GM12878 (cell line): ENCODE measurements at regions not wholly inside any gene's neighbourhood (a gene's known extent, or its start where the extent isn't known, plus 50 kb on each side); places are given as distances from the start of the nearest gene placed in this dataset.

Source experiments
- ATAC-seq: fragments of 200-7000 bp; cut with Tn5 transposase; 3 replicates; pipeline ENCODE4 v1.9.1; 2020; ENCODE audit warnings: mild to moderate bottlenecking, moderate library complexity
- BruUV-seq: library from RNA; stranded (reverse); fragments of 400-500 nt; replicated peaks from 2 replicates; lab custom pipeline; 2021; lab: Mats Ljungman, UMichigan
- CTCF ChIA-PET: fragments of 300-600 bp; sonication (Branson Sonifier 250); formaldehyde crosslinking; extraction: SDS; loops from one replicate; lab custom pipeline; 2021; ENCODE audit warnings: inconsistent platforms; lab: Yijun Ruan, JAX
- POLR2A ChIA-PET: fragments of 350-600 bp; formaldehyde crosslinking; extraction: SDS; loops from one replicate; lab custom pipeline; 2021; ENCODE audit warnings: inconsistent platforms; lab: Charles Lee
- RAD21 ChIA-PET: fragments of 300-600 bp; sonication (Branson Sonifier 250); formaldehyde crosslinking; loops from one replicate; lab custom pipeline; 2023; ENCODE audit warnings: antibody characterized with exemption; ENCODE audit not compliant: unreplicated experiment; lab: Charles Lee
- SMC1A ChIA-PET: fragments of 300-600 bp; sonication (Branson Sonifier 250); formaldehyde crosslinking; loops from one replicate; lab custom pipeline; 2023; ENCODE audit not compliant: unreplicated experiment, uncharacterized antibody; lab: Charles Lee
- DNase-seq: peaks from one replicate; pipeline ENCODE4 v3.0.0-alpha.2; 2011; ENCODE audit warnings: low read depth, low spot score
- FAIRE-seq: peaks from 3 replicates; lab custom pipeline; 2011; peaks lifted over from hg19 to GRCh38; lab: Jason Lieb, UNC
- H2AFZ ChIP-seq: 2 replicates; pipeline ENCODE4 v1.6.0; 2011; ENCODE audit warnings: low read depth, low read length, control low read depth; ENCODE audit not compliant: control insufficient read depth
- H3K27ac ChIP-seq: 2 replicates; pipeline ENCODE4 v1.5.1; 2011; ENCODE audit warnings: control low read depth; ENCODE audit not compliant: control insufficient read depth, insufficient read depth
- H3K27me3 ChIP-seq, 2 experiments: replicated peaks in 1 of 2; 2 replicates each; pipeline versions ENCODE4 v1.6.0 to v1.6.1; 2011; ENCODE audit warnings: low read length in 1 of 2; ENCODE audit not compliant: control insufficient read depth in 2 of 2, insufficient read depth in 2 of 2
- H3K36me3 ChIP-seq, 2 experiments: 2 replicates each; pipeline ENCODE4 v1.5.1; 2011; ENCODE audit warnings: low read length in 1 of 2; ENCODE audit not compliant: control insufficient read depth in 2 of 2, insufficient read depth in 2 of 2
- H3K4me1 ChIP-seq: 2 replicates; pipeline ENCODE4 v1.6.1; 2011; ENCODE audit warnings: mild to moderate bottlenecking, low read length, moderate library complexity, mixed read lengths; ENCODE audit not compliant: control insufficient read depth, insufficient read depth
- H3K4me2 ChIP-seq: 2 replicates; pipeline ENCODE4 v1.6.0; 2011; ENCODE audit warnings: control low read depth; ENCODE audit not compliant: control insufficient read depth, insufficient read depth
- H3K4me3 ChIP-seq: fragments of 200-600 bp; sonication (generic); 2 replicates; pipeline ENCODE4 v1.5.1; 2016
- H3K79me2 ChIP-seq: 2 replicates; pipeline ENCODE4 v1.6.0; 2011; ENCODE audit warnings: low read length; ENCODE audit not compliant: control insufficient read depth, insufficient read depth
- H3K9ac ChIP-seq: 2 replicates; pipeline ENCODE4 v1.8.0; 2011; ENCODE audit warnings: low read length, control low read depth, mixed read lengths; ENCODE audit not compliant: control insufficient read depth, insufficient read depth
- H3K9me3 ChIP-seq: replicated peaks from 3 replicates; pipeline ENCODE4 v1.5.1; 2011; ENCODE audit warnings: mild to moderate bottlenecking, low read length; ENCODE audit not compliant: control insufficient read depth, insufficient read depth
- H4K20me1 ChIP-seq: 2 replicates; pipeline ENCODE4 v1.6.0; 2011; ENCODE audit not compliant: control insufficient read depth, insufficient read depth
- CEBPZ ChIP-seq: fragments of 150-350 bp; IDR thresholded peaks from 2 replicates; pipeline ENCODE4 v1.6.1; 2016; ENCODE audit warnings: low read depth, low read length
- CREM ChIP-seq: IDR thresholded peaks from 2 replicates; pipeline ENCODE4 v1.6.1; 2014; ENCODE audit warnings: antibody characterized with exemption, low read depth
- ETV6 ChIP-seq, 2 experiments: fragments of 450-650 bp in 1 of 2; IDR thresholded peaks in 1 of 2; conservative IDR thresholded peaks in 1 of 2; 2 replicates each; pipeline ENCODE4 v1.6.1; 2014; ENCODE audit warnings: antibody characterized with exemption in 1 of 2, borderline replicate concordance in 1 of 2, low read depth in 1 of 2, mild to moderate bottlenecking in 1 of 2, moderate library complexity in 1 of 2
- FOXK2 ChIP-seq: fragments of 450-650 bp; IDR thresholded peaks from 2 replicates; pipeline ENCODE4 v1.6.1; 2017; ENCODE audit warnings: mild to moderate bottlenecking, moderate library complexity
- HCFC1 ChIP-seq: fragments of 150-350 bp; IDR thresholded peaks from 2 replicates; pipeline ENCODE4 v1.6.1; 2014; ENCODE audit warnings: low read length
- JUNB ChIP-seq: IDR thresholded peaks from 2 replicates; pipeline ENCODE4 v1.6.1; 2016; ENCODE audit warnings: antibody characterized with exemption, mild to moderate bottlenecking
- MEF2B ChIP-seq: fragments of 450-650 bp; IDR thresholded peaks from 2 replicates; pipeline ENCODE4 v1.6.1; 2018; ENCODE audit warnings: mild to moderate bottlenecking, moderate library complexity; ENCODE audit not compliant: partially characterized antibody, poor library complexity, severe bottlenecking
- MYB ChIP-seq: fragments of 150-350 bp; IDR thresholded peaks from 2 replicates; pipeline ENCODE4 v1.6.1; 2014; ENCODE audit warnings: mild to moderate bottlenecking, low read depth, low read length, borderline replicate concordance
- NBN ChIP-seq: fragments of 450-650 bp; IDR thresholded peaks from 2 replicates; pipeline ENCODE4 v1.6.1; 2016
- TARDBP ChIP-seq: IDR thresholded peaks from 2 replicates; pipeline ENCODE4 v1.6.1; 2016; ENCODE audit warnings: borderline replicate concordance
- ZZZ3 ChIP-seq: IDR thresholded peaks from 2 replicates; pipeline ENCODE4 v1.6.1; 2011; ENCODE audit warnings: low read depth; ENCODE audit not compliant: control insufficient read depth, insufficient read length
- WGBS: methylation state at CpG from one replicate; pipeline ENCODE4 v1.1.6; 2016; ENCODE audit warnings: low lambda C conversion rate; ENCODE audit not compliant: insufficient replicate concordance, insufficient coverage; ENCODE audit errors: missing lambda C conversion rate; 5-methylcytosine and 5-hydroxymethylcytosine counted together
- in situ Hi-C: fragments of 300-500 bp; cut with MboI; formaldehyde crosslinking; loops from 9 replicates; pipeline ENCODE4 v1.14.3; 2018; ENCODE audit warnings: mixed read lengths
- intact Hi-C: fragments of 100-400 bp; cut with micrococcal nuclease; formaldehyde crosslinking; loops from one replicate; pipeline ENCODE4 v1.14.2; 2022; ENCODE audit not compliant: unreplicated experiment
- TF ChIP-seq, protein P1 (sequence below): fragments of 450-650 bp; IDR thresholded peaks from 2 replicates; pipeline ENCODE4 v1.6.1; 2017; ENCODE audit warnings: mild to moderate bottlenecking
- TF ChIP-seq, protein P2 (sequence below): IDR thresholded peaks from 2 replicates; pipeline ENCODE4 v1.6.1; 2011; ENCODE audit warnings: borderline replicate concordance, low read depth, mild to moderate bottlenecking, moderate library complexity, mixed read lengths, low read length; ENCODE audit not compliant: insufficient read depth; ENCODE audit errors: extremely low read length
- TF ChIP-seq, protein P3 (sequence below): IDR thresholded peaks from 2 replicates; pipeline ENCODE4 v1.6.1; 2012; ENCODE audit warnings: low read depth, low read length, improper control_type of control experiment
- TF ChIP-seq, protein P4 (sequence below): fragments of 450-650 bp; IDR thresholded peaks from 2 replicates; pipeline ENCODE4 v1.6.1; 2014; ENCODE audit warnings: mild to moderate bottlenecking

DNA sequence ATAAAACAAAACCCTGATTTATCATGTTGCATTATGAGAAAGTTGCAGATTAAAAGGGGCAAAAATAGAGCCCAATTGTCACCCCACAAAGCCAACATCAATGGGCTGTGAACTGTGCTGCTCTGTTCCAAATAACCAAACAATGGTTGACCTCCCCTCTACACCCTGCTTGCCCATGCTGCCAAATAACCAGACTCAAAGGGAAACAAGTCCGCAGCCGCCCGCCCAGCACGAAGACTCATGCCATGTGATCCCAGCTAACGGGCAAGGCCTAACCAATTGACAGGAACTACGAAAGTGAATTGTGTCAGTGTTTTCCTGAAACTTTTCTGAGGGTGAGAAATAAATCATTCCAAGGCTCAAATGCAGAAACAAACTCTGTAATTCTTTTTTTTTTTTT, 97.9 kb upstream of the RIOK3 start:
- intact Hi-C loops (loop anchor here (5.0 kb wide), 2 partner anchors 48 to 558 kb away; no protein-coding TSS in a partner anchor), in situ Hi-C loops (loop anchor here (5.0 kb wide), 2 partner anchors 118 to 223 kb away; no protein-coding TSS in a partner anchor)
- 100% methylated on average over 6 of the region's 6 CpGs for WGBS
- Histone ChIP-seq H3K36me3 (no peaks in the 10 kb centered on the region; a peak in 1 of 4 replicates), H3K27ac (no peak overlapping the region), H3K79me2 (peaks cover 1% of the 10 kb centered on the region), H4K20me1 (no peaks in the 10 kb centered on the region), H3K9me3 (peaks cover 1% of the 10 kb centered on the region; the same call in 2 of the 3 replicates), H3K4me1 (peaks cover 21% of the 10 kb centered on the region), H3K9ac (no peak overlapping the region), H3K27me3 (no peaks in the 10 kb centered on the region), H3K4me2 (no peak overlapping the region), H3K4me3 (no peak overlapping the region), H2AFZ (no peak overlapping the region)
- no TSS peak for BruUV-seq
- ATAC-seq (no peak), FAIRE-seq (no peak), DNase-seq (no peak)
- RAD21 ChIA-PET, result interaction anchor here (1.0 to 1.6 kb wide), 4 partner anchors 10 to 131 kb away, joined by 3 to 6 read pairs (median 4); no protein-coding TSS in a partner anchor
- SMC1A ChIA-PET, result interaction anchor here (0.6 to 7.4 kb wide), 8 partner anchors 113 to 306 kb away, joined by 3 to 78 read pairs (median 4); no protein-coding TSS in a partner anchor
- CTCF ChIA-PET, result interaction anchor here (1.0 to 1.1 kb wide), 2 partner anchors 217 to 225 kb away, joined by 3 read pairs; no protein-coding TSS in a partner anchor
- POLR2A ChIA-PET, result interaction anchor here (0.6 to 2.0 kb wide), 4 partner anchors 93 to 699 kb away, joined by 3 to 7 read pairs (median 4); no protein-coding TSS in a partner anchor
- no peak for TF ChIP-seq FOXK2
- TF ChIP-seq ETV6 (conservative IDR thresholded peaks at IDR 0.05 in 1 of 2, IDR thresholded peaks at IDR 0.05 in 1 of 2; ENCODE audit: borderline replicate concordance in 1 of 2, low read depth in 1 of 2), result no peak
- no peak for TF ChIP-seq JUNB
- TF ChIP-seq CEBPZ, result no peak
- no peak for TF ChIP-seq MEF2B
- TF ChIP-seq, protein P1, sequence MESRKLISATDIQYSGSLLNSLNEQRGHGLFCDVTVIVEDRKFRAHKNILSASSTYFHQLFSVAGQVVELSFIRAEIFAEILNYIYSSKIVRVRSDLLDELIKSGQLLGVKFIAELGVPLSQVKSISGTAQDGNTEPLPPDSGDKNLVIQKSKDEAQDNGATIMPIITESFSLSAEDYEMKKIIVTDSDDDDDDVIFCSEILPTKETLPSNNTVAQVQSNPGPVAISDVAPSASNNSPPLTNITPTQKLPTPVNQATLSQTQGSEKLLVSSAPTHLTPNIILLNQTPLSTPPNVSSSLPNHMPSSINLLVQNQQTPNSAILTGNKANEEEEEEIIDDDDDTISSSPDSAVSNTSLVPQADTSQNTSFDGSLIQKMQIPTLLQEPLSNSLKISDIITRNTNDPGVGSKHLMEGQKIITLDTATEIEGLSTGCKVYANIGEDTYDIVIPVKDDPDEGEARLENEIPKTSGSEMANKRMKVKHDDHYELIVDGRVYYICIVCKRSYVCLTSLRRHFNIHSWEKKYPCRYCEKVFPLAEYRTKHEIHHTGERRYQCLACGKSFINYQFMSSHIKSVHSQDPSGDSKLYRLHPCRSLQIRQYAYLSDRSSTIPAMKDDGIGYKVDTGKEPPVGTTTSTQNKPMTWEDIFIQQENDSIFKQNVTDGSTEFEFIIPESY, result no peak
- no peak for TF ChIP-seq HCFC1
- no peak for TF ChIP-seq CREM
- TF ChIP-seq ZZZ3, result no peak
- TF ChIP-seq TARDBP, result no peak
- TF ChIP-seq, protein P2, sequence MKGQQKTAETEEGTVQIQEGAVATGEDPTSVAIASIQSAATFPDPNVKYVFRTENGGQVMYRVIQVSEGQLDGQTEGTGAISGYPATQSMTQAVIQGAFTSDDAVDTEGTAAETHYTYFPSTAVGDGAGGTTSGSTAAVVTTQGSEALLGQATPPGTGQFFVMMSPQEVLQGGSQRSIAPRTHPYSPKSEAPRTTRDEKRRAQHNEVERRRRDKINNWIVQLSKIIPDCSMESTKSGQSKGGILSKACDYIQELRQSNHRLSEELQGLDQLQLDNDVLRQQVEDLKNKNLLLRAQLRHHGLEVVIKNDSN, result no peak
- TF ChIP-seq, protein P3, sequence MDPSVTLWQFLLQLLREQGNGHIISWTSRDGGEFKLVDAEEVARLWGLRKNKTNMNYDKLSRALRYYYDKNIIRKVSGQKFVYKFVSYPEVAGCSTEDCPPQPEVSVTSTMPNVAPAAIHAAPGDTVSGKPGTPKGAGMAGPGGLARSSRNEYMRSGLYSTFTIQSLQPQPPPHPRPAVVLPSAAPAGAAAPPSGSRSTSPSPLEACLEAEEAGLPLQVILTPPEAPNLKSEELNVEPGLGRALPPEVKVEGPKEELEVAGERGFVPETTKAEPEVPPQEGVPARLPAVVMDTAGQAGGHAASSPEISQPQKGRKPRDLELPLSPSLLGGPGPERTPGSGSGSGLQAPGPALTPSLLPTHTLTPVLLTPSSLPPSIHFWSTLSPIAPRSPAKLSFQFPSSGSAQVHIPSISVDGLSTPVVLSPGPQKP, result no peak
- TF ChIP-seq, protein P4, sequence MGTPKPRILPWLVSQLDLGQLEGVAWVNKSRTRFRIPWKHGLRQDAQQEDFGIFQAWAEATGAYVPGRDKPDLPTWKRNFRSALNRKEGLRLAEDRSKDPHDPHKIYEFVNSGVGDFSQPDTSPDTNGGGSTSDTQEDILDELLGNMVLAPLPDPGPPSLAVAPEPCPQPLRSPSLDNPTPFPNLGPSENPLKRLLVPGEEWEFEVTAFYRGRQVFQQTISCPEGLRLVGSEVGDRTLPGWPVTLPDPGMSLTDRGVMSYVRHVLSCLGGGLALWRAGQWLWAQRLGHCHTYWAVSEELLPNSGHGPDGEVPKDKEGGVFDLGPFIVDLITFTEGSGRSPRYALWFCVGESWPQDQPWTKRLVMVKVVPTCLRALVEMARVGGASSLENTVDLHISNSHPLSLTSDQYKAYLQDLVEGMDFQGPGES, result no peak
- no peak for TF ChIP-seq NBN
- no peak for TF ChIP-seq MYB
